HAP-1 (cell line): ENCODE measurements at regions not wholly inside any gene's neighbourhood (a gene's known extent, or its start where the extent isn't known, plus 50 kb on each side); places are given as distances from the start of the nearest gene placed in this dataset.

Experiments used
- DNase-seq, 2 experiments: peaks; one replicate each; pipeline ENCODE4 v3.0.0-alpha.2; 2016 to 2020; ENCODE audit warnings: low spot score in 2 of 2
- H3K27me3 ChIP-seq: fragments of 250-450 bp; sonication (Bioruptor Pico); 2 replicates; pipeline ENCODE4 v1.5.1; 2020; ENCODE audit warnings: low read depth, mild to moderate bottlenecking, moderate library complexity
- H3K36me3 ChIP-seq: fragments of 250-450 bp; sonication (Bioruptor Pico); replicated peaks from 2 replicates; pipeline ENCODE4 v1.5.1; 2020; ENCODE audit warnings: mild to moderate bottlenecking
- H3K4me1 ChIP-seq: fragments of 250-450 bp; sonication (Bioruptor Pico); 2 replicates; pipeline ENCODE4 v1.5.1; 2020; ENCODE audit warnings: mild to moderate bottlenecking
- H3K4me3 ChIP-seq: fragments of 250-450 bp; sonication (Bioruptor Pico); 2 replicates; pipeline ENCODE4 v1.5.1; 2020; ENCODE audit warnings: mild to moderate bottlenecking, moderate library complexity
- H3K9me3 ChIP-seq: fragments of 250-450 bp; sonication (Bioruptor Pico); 2 replicates; pipeline ENCODE4 v1.5.1; 2020; ENCODE audit warnings: mild to moderate bottlenecking, moderate library complexity
- in situ Hi-C: fragments of 300-500 bp; cut with MboI; formaldehyde crosslinking; loops from 3 replicates; pipeline ENCODE4 v1.14.3; 2020; ENCODE audit warnings: low sequenced_read_pairs, inconsistent platforms, mixed read lengths

DNA sequence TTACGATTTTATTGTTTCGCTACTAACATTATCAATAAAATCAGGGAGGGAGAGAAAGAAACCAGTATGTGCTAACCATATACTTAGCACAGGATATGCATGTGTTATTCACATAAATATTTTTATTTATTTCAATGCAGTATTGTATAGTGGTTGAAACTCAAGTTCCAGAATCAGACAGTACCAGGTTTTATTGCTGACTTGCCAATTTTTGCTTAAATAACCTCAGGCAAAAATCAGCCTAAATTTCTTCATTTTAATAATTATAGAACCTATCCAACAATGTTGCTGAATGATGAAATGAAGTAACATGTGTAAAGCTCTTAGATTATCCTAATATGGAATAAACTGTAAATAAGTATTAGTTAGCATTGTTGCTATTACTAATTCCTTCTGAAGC lies 61.4 kb upstream of the LRRC7 start:
- no peaks in the 10 kb centered on the region for H3K4me1 ChIP-seq

DNA sequence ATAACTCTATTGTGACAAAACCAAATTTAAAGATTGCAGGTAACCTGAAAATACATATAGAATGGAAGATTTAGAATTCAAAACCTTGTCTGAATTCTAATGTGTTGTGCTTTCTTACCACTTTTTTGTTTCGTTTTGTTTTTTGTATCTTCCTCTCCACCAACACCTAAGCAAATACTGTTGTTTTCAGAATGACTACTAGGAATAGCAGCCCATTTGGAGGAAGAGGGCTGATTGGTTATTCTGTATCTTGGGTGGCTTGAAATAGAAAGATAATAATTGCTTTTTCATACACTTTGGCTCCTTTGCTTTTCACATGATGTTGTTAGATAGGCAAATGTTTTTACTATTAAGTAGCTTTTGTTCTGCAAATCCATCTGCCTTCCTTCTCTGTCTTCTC lies 61.0 kb upstream of the LRRC7 start:
- Histone ChIP-seq H3K36me3 (no peaks in the 10 kb centered on the region), H3K4me1 (no peaks in the 10 kb centered on the region), H3K9me3 (no peaks in the 10 kb centered on the region), H3K4me3 (no peak overlapping the region), H3K27me3 (no peaks in the 10 kb centered on the region; the same call in 1 of the 2 replicates)
- in situ Hi-C loops, result no loop called here
- no peak for DNase-seq

More for the DNA sequence above, 61.4 kb upstream of the LRRC7 start:
- Histone ChIP-seq H3K4me3 (no peak overlapping the region), H3K36me3 (no peaks in the 10 kb centered on the region), H3K27me3 (no peaks in the 10 kb centered on the region; the same call in 1 of the 2 replicates), H3K9me3 (no peaks in the 10 kb centered on the region)
- DNase-seq, result no peak
- in situ Hi-C loops, result no loop called here

DNA sequence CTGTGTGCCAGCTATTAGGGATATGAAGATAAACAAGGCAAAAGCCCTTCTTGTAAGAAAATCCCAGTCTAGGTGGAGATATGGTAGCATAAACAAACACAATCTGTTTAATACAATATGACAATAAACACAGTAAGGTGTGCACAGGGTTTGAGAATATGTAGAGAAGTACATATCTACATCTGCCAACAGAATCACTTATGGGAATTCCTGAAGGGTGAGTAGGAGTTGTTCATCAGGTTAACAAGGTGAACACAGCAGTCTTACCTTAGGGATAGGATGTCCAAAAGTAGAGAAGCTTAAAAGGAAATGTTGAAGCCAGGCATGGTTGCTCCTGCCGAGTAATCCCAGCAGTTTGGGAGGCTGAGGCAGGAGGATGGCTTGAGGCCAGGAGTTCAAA lies 57.7 kb upstream of the LRRC7 start:
- H3K4me1 ChIP-seq, result no peaks in the 10 kb centered on the region
- DNase-seq, result no peak
- H3K4me3 ChIP-seq, result no peak overlapping the region
- H3K36me3 ChIP-seq, result no peaks in the 10 kb centered on the region
- no peaks in the 10 kb centered on the region; the same call in 1 of the 2 replicates for H3K27me3 ChIP-seq
- in situ Hi-C loops, result no loop called here
- H3K9me3 ChIP-seq, result no peaks in the 10 kb centered on the region

DNA sequence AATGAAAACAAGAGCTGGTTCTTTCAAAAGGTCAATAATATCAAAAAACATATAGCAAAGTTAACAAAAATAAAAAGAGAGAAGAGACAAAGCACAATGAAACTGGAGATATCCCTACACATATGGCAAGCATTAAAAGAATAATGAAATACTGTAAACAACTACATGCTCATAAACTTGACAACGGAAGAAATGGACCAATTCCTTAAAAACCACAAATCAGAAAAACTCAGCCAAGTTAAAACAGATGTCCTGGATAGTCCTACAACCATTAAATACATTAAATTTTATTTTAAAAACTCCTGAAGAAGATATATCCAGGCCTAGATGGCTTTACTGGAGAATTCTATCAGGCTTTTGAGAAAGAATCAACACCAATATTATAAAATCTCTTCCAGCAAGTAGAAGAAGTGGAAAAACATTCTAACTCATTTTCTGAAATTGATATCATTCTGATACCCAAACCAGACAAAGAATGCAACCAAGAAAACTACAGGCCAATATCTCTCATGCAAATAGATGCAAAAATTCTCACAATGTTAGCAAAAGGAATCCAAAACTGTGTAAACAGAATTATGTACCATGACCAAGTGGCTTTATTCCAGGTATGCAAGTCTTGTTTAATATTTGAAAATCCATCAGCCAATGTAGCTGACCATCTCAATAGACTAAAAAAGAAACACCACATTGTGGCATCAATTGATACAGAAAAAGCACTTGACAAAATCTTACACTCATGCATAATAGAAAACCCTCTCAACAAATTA lies 56.1 kb upstream of the LRRC7 start:
- H3K27me3 ChIP-seq, result no peaks in the 10 kb centered on the region; the same call in 1 of the 2 replicates
- H3K36me3 ChIP-seq, result no peaks in the 10 kb centered on the region
- DNase-seq, result no peak
- in situ Hi-C loops, result no loop called here
- H3K4me1 ChIP-seq, result 0 out of 2 replicates have a peak, but pooled peaks cover 4% of the 10 kb centered on the region
- no peaks in the 10 kb centered on the region for H3K9me3 ChIP-seq
- no peak overlapping the region for H3K4me3 ChIP-seq

DNA sequence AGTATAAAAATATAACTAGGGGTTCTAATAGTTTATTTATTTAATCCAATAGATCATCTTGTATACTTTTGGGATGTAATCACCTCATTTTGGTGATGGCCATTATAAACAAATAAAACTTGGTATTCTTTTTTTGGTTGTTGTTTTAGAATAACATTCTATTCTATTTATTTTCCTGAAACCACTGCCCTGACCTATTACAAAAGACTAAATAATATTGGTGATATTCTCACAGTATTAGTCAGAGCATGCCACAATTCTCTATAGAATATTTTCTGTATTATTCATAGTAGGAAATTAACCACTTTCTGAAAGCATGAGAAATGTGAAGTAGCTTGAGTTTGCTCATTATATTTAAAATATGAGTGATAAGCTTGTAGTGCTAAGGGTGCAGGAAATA lies 54.1 kb upstream of the LRRC7 start:
- Histone ChIP-seq H3K27me3 (no peaks in the 10 kb centered on the region; the same call in 1 of the 2 replicates), H3K36me3 (no peaks in the 10 kb centered on the region), H3K4me3 (no peak overlapping the region), H3K9me3 (no peaks in the 10 kb centered on the region), H3K4me1 (0 out of 2 replicates have a peak, but pooled peaks cover 4% of the 10 kb centered on the region)
- DNase-seq, result no peak
- in situ Hi-C loops, result no loop called here
